HG02623 (cell line): ENCODE measurements at regions not wholly inside any gene's neighbourhood (a gene's known extent, or its start where the extent isn't known, plus 50 kb on each side); places are given as distances from the start of the nearest gene placed in this dataset.

Source experiments
- ATAC-seq: cut with Tn5 transposase; IDR thresholded peaks from one replicate; pipeline ENCODE4 v1.9.1; 2021; ENCODE audit warnings: moderate library complexity; ENCODE audit not compliant: unreplicated experiment

- ATAC-seq: no peak
Observed at GRCh38 chr3:148435534-148435933, 262.2 kb upstream of the AGTR1 start.

GRCh38 chr3:148439254-148439822, 258.4 kb upstream of the AGTR1 start:
- peak; percentile 52 for ATAC-seq

- ATAC-seq: no peak
Observed at GRCh38 chr3:148441191-148441590, 256.5 kb upstream of the AGTR1 start.

GRCh38 chr3:148450819-148451218, 246.9 kb upstream of the AGTR1 start:
- ATAC-seq: no peak

- no peak for ATAC-seq
Observed at GRCh38 chr3:148451969-148452368, 245.7 kb upstream of the AGTR1 start.

- ATAC-seq: no peak
Observed at GRCh38 chr3:148453781-148454191, 243.9 kb upstream of the AGTR1 start.

- no peak for ATAC-seq
Observed at GRCh38 chr3:148455098-148455497, 242.6 kb upstream of the AGTR1 start.

GRCh38 chr3:148457886-148458285, 239.8 kb upstream of the AGTR1 start:
- ATAC-seq: no peak

GRCh38 chr3:148459931-148460513, 237.7 kb upstream of the AGTR1 start:
- ATAC-seq: no peak

- ATAC-seq: no peak
Observed at GRCh38 chr3:148460686-148461085, 237.0 kb upstream of the AGTR1 start.

GRCh38 chr3:148464246-148464645, 233.5 kb upstream of the AGTR1 start:
- ATAC-seq: no peak

- ATAC-seq: no peak
Observed at GRCh38 chr3:148466143-148466542, 231.6 kb upstream of the AGTR1 start.

GRCh38 chr3:148466980-148467740, 230.5 kb upstream of the AGTR1 start:
- ATAC-seq: no peak

GRCh38 chr3:148477375-148477774, 220.3 kb upstream of the AGTR1 start:
- no peak for ATAC-seq

GRCh38 chr3:148493631-148494030, 204.1 kb upstream of the AGTR1 start:
- no peak for ATAC-seq

GRCh38 chr3:148494451-148494850, 203.3 kb upstream of the AGTR1 start:
- ATAC-seq: no peak

- no peak for ATAC-seq
Observed at GRCh38 chr3:148500881-148501280, 196.8 kb upstream of the AGTR1 start.

GRCh38 chr3:148510116-148510515, 187.6 kb upstream of the AGTR1 start:
- no peak for ATAC-seq

- no peak for ATAC-seq
Observed at GRCh38 chr3:148510561-148510960, 187.1 kb upstream of the AGTR1 start.

- ATAC-seq: no peak
Observed at GRCh38 chr3:148512648-148513047, 185.1 kb upstream of the AGTR1 start.

- ATAC-seq: no peak
Observed at GRCh38 chr3:148513096-148513543, 184.6 kb upstream of the AGTR1 start.

- no peak for ATAC-seq
Observed at GRCh38 chr3:148518520-148518919, 179.2 kb upstream of the AGTR1 start.
